IPS-NIHi7 (cell line): ENCODE measurements at regions not wholly inside any gene's neighbourhood (a gene's known extent, or its start where the extent isn't known, plus 50 kb on each side); places are given as distances from the start of the nearest gene placed in this dataset.
"Not testable (repeated sequence)": the region's sequence is repeated elsewhere in the genome, so short reads cannot be mapped to it uniquely, and the experiment has no call there.

Source experiments
- DNase-seq: peaks from one replicate; pipeline ENCODE4 v3.0.0; 2012; ENCODE audit warnings: mixed read lengths; ENCODE audit errors: extremely low spot score

DNA sequence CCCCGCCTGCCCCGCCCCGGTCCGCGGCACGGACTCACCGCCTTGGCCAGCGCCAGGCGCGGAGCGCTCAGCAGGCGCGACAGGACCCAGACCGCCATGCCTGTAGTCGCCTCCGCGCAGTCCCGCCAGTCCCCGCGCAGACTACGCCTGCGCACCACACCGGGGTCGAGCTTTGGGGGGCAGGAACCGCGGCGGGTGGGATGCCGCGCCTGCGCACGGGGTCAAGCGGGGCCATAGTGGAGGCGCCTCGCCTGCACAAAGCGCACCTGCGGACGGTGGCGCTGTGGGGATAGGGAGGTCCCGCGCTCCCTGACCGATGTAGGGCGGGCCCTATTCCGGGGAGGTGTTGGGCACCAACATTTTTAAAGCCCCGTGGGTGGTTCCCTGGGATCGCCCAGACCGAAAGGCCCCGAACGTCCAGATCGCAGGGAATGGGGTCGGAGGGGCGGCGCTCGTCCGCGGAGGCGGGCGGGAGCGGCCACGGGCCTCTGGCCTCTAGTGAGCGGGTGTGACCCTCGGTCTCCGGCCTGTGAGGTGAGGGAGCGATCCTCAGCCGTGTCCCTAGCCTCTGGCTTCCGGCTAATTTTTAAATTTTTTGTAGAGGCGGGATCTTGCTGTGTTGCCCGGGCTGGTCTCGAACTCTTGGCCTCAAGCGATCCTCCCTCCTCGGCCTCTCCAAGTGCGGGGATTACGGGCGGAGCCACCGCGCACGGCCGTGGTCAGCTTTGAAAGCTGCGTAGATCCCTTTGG is 70.8 kb upstream of the LPCAT1 start:
- DNase-seq = peak; percentile 94

DNA sequence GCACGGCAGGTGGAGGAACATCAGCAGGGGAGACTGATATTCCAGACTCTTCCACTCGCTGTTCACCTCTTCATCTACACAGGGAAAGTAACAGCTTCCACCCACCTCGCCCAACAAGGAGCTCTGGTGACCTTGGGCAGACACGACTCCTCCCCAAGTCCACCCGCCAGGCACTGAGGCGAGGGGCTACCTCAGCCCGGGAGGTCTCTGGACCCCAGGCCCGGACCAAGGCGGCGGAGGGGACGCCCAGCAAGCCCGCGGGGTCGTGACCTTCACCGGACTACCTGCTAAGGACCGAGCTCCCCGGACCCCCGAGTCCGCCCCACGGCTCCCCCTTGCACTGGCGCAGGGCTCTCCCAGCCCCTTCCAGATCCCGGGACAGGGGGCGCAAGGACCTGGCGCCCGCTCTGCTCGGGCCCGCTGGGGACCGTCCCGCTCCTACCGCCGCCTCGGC is 70.2 kb upstream of the LPCAT1 start:
- DNase-seq = no peak

DNA sequence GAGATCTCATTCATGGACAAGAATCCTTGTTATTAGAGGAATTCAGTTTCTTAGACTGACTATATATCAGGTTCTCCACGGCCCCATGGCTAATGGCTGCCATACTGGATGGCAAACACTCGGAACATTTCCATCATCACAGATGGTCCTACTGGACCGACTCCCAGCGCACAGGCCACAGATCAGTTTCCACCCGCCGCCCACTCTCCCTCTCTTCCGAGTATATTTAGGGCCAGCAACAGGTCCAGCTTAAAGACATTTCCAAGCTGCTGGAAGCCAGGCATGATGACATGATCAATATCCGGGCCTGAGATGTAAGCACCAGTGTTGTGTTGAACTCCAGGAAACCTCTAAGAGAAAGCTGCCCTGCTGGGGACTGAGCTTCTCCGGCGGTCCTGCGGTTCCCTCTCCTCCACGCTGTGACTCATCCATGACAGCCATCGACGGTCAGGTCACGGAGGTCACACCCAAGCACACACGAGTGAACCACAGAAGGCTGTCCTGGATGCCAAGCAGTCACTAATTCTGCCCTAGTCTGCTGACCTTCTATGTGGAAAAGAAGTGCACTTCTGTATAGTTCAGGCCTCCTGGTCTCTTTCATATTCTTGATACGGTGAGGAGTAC is 64.4 kb upstream of the LPCAT1 start:
- DNase-seq = not testable (repeated sequence)

DNA sequence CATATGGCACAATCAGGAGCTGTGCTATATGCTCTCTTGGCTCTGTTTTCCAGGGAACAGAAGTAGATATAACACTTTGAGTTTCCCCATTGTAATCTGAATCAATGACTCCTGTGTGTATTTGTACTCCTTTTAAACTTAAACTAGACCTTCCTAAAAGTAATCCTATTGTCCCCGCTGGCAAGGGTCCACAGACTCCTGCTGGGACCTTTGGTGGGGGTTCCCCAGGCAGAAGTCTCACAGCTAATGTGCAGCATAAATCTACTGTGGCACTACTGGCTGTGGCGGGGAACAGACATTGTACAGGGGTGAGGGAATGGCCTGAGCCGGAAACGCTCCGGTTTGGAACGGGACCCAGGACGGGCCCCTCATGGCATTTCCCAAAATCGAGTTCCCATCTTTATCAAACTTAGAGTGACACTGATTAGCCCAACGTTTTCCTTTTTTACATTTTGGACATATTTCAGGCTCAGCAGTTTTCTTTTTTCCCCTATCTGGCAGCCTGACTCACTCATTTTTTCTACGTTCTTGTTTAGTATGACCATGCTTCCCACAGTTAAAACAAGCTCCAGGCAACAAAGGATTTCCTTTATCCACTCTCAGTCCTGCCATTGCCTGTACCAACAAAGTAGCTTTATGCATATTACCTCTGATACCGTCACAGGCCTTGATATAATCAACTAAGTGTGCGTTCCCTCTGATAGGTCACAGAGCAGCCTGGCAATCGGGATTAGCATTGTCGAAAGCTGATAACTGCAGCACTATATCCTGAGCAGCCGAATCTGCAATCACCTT is 59.5 kb upstream of the LPCAT1 start:
- not testable (repeated sequence) for DNase-seq

DNA sequence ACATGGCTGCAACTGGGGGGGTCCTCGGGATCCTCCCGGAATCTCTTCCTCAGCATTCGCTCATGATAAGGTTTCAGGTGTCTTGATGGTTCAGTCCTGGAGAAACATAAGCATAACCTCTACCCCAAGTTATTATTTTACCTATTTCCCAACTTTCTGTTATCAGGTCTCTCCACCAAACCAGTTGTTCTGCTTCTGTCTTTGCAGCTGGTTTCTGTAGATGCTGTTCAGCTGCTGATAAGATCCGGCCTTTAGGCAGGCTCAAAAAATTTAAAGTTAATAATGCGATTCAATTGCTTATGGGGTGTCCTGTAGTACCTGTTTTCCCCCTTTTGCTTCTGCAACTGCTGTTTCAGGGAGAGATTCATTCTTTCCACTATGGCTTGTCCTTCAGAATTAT is 55.6 kb upstream of the LPCAT1 start:
- not testable (repeated sequence) for DNase-seq

DNA sequence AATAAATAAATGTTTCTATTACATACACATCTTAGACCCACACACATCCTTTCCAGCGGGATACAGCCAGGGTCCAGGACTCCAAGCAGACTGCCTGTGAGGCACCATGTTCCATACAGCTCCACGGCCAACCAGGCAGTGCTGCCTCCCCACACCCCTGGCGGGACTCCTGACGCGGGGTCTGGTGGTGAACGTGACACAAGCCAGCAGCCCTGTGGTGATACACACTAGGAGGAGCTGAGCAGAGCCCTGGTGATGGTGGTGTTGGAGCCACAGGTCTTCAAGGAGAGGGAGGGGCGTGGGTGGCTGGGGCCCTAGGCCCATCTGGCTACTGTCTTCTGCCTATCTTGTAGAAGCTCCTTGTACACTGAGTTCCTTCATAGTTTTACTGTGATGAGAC is 53.1 kb upstream of the LPCAT1 start:
- not testable (repeated sequence) for DNase-seq

DNA sequence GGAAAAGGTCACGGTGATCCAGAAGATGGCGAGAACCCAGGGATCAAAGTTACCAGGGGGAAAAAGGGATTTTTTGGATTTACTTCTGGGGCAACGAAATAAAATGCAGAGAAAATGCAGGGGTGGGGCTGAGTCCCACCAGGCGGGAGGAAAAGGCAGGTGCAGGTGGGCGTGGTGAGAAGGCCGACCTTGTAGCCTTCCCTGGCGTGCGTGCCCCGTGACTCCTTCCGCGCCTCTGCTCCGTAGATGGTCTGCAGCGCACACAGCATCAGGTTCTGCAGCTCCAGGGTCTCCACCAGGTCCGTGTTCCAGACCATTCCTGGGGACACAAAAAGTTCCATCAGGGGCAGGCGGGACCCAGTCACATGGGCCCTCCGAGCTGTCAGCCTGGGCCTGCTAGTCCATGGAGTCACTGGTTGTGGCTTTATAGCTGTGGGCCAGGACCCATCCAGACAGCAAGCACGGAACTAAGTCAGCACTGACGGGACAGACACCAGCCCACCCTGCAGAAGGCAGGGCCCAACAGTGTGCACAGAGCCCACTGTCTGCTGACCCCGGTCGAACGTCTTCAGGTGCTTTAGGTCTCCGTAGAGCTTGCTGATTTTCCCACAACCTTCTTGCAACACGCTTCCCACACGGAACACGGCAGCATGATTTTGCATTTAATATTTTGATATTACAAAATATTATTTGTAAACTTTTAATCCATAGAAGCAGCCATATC is 52.4 kb upstream of the LPCAT1 start:
- DNase-seq = not testable (repeated sequence)

- not testable (repeated sequence) for DNase-seq
Observed at GRCh38 chr5:1575491-1575890, 51.7 kb upstream of the LPCAT1 start.

GRCh38 chr5:1574023-1574318 is 50.2 kb upstream of the LPCAT1 start:
- DNase-seq = not testable (repeated sequence)

GRCh38 chr5:1573217-1574022 is 49.7 kb upstream of the LPCAT1 start:
- DNase-seq = not testable (repeated sequence)
